ENCODE measurements at regions not wholly inside any gene's neighbourhood (a gene's known extent, or its start where the extent isn't known, plus 50 kb on each side); places are given as distances from the start of the nearest gene placed in this dataset.

GRCh38 chr1:222283147-222283768, 264.6 kb downstream of the HHIPL2 start:
- DNase-seq = no peak

GRCh38 chr1:222279591-222279990, 268.3 kb downstream of the HHIPL2 start:
- no peak for DNase-seq

DNA sequence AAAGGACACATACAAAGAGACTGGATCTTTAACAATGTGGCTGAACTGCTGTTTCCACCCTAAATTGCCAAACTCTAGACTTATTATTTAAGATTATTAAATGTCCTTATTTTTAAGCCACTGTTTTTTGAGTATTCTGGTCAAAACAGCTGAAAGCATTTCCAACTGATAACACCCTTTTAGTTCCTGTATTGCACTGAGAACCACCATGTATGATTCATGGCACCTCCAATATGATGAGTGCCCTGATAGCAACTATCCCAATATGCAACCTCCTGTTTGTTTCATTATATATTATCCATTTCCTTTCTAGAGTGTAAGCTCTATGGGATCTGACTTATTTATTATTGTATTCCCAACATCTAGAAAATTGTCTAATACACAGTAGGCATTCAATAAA, 269.4 kb downstream of the HHIPL2 start:
- DNase-seq = no peak

DNA sequence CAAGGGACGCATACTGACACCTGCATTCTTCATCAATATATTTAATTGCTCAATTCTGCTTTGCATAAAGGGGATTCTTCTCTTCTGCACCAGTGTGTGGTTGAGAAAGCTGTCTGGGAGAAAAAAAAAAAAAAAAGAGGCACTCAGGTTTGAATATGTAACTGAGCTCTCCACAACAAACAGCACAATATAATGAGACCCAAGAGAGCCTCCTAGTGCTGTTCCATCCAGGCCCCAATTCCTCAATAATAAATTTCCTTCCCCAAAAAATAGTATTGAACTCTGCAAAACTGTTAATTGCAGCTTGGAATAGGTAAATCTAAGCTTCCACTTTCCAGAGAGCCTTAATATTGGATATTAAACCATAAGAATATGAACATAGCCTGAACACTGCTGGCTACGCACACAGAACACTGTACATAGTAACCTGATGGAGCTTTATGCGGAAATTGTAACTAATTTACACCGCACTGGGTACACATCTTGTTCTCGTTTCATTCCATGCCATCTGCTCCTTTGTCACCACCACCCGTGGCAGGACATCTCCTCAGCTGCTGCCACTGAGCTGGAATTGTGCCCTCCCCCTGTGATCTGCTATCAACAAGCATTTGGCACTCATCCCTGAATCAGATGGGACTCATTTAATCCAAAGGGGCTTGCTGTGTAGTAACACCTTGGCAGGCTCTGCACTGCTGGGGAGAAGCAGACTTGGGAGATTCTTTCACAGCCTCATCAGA, 272.0 kb downstream of the HHIPL2 start:
- DNase-seq = no peak

- DNase-seq = no peak
Measured at GRCh38 chr1:222275001-222275728, 272.7 kb downstream of the HHIPL2 start.

DNA sequence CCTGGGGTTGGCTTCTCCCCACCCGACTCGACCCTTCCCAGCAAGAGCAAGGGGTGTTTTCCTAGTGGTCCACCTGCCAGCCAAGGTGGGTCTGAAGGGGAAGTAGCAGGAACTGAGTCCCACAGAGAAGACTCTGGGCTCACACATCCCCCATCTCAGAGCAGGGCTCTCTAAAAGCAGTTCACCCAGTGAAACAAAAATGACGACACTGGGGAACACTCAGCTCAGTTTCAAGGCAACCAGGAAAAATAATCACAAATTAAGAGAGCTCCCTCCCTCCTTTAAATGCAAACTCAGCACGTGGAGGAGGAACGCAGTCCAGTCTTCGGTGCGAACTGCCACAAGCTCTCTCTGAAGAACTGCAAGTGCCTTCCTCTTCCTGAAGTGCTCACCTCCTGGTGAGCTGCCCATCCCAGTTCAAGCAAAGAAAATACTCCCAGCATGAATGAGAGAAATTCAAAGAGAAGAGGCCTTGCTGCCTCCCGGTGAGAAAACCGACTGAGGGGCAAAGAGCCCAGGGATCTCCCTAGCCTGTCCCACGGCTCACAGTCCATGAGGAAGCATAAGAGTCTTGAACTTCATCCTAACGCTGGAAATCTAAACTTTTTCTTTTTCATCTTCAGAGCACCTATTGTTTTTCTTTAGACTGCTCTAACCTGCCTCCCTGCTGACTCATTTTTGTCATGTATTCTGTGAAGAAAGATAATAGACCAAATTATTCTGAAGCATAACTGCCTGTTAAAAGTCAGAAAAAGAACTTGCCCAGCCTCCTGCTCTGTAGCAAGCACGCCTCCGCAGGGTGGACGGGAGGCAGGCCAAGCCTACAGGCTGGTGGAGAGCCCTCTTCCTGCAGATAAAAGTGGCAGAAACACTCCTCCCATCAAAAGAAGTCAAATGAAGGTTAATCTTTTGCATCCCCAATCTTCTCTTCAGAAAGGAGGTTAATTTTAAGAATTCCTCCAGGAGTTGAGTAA, 281.4 kb downstream of the HHIPL2 start:
- DNase-seq = no peak

DNA sequence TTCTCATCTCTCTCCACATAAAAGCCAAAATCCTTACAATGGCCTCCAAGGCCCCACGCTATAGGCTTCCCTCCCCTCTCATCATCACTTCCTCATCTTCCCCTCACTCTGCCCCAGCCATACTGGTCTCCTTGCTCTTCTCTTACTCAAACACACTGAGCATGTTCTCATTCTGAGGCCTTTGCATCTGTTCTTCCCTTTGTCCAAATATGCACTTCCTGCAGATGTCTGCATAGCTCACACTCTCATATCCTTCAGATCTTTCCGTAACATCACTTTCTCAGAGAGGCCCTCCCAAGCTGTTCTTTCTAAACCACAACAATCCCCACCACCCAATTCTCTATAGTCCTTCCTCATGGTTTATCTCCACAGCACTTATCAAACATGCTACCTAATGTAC, 284.1 kb downstream of the HHIPL2 start:
- DNase-seq = no peak

- DNase-seq = no peak
Measured at GRCh38 chr1:222257027-222257426, 290.9 kb downstream of the HHIPL2 start.

- no peak for DNase-seq
Measured at GRCh38 chr1:222256058-222256457, 291.8 kb downstream of the HHIPL2 start.

DNA sequence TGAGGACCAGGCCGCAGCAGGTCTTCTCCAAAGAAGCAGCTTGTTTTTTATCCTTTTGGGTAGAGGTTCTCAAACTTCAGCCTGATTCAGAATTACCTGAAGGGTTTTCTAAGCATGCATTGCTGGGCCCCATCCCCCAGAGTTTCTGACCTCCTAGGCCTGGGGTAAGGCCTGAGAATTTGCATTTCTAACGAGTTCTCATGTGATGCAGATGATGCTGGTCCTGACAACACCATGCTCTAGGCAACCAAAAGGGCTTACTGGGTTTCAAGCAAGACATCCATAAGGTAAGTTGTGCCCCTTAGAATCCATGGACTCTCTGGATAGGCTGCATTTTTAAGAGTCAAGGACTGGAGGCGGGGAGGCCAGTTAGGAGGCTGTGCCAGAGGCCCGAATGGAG, 295.1 kb downstream of the HHIPL2 start:
- DNase-seq = no peak

DNA sequence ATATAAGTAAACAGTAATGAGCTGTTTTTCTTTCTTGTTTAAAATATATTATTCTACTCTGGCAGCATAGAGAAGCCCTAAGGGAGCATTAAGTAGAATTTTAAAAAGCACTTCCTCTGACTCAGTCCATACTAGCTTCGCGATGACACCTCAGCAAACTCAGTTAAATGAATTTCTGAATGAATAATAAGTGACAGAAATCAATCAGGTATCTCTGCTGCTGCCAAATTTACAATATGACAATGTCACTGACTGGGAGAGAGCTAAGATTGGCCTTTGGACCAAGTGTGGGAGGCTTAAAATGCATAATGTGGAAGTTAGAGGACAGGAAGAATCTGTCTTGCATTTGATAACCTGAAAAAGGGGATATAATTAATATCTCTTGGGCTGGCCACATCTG, 296.1 kb downstream of the HHIPL2 start:
- DNase-seq = no peak

DNA sequence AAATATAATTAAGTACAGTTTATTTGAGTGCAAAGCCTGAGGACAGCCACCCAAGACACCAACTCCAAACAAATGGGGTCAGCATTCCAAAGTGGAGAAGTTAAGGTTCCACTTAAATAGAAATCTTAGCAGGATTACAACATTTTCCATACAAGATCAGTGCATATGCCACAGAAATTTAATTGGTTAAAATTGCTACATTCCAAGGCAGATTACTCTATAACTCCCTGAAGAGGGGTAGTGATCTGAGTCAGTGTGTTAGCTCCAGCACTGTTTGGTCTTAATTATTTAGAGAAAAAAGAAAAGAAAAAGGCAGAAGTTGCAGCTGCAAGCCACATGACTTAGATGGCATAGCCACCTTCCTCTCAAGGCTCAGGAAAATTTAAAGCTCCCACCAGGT, 297.5 kb downstream of the HHIPL2 start:
- no peak for DNase-seq

- DNase-seq = no peak
Measured at GRCh38 chr1:222247811-222248310, 300.0 kb downstream of the HHIPL2 start.

- no peak for DNase-seq
Measured at GRCh38 chr1:222247081-222247480, 300.8 kb downstream of the HHIPL2 start.

GRCh38 chr1:222243902-222244301, 304.0 kb downstream of the HHIPL2 start:
- DNase-seq = no peak

- DNase-seq = no peak
Measured at GRCh38 chr1:222242492-222242891, 305.4 kb downstream of the HHIPL2 start.

DNA sequence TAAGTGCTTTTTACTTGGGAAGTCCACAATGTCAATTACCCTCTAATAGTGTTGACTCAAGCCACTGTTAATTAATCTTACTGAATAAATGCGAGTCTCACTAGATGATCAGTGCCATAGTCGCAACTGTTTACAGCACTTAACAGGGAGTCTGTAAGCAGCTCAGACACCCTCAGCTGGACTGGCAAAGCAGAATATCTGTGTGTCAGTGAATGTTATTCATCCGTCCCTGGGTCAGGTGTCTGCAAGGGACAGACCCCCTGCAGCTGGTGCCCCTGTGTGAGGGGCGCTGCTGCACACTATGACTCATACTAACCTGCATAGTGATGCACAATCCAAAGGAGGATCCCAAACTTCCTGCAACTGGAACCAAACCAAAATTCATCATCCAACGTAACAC, 306.5 kb downstream of the HHIPL2 start:
- DNase-seq = no peak

- no peak for DNase-seq
Measured at GRCh38 chr1:222240536-222241181, 307.2 kb downstream of the HHIPL2 start.

DNA sequence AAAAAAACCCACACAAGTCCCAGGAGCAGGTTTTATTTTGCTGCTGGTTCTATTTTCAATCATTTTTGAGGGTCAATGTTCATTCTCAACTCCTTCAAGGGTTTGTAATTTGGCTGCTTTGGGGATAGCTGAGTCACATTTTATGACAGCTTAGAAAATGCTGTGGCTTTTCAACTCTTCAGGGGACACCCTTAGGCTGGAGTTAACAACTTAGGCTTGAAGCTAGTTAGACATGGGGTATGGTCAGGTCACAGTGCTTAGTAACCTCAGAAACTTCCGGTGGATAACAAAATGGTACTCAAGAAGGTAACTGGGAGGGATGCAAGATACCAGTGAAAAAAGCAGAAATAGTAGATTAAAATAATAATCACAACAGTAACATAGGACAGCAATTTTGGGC, 308.8 kb downstream of the HHIPL2 start:
- DNase-seq = no peak

DNA sequence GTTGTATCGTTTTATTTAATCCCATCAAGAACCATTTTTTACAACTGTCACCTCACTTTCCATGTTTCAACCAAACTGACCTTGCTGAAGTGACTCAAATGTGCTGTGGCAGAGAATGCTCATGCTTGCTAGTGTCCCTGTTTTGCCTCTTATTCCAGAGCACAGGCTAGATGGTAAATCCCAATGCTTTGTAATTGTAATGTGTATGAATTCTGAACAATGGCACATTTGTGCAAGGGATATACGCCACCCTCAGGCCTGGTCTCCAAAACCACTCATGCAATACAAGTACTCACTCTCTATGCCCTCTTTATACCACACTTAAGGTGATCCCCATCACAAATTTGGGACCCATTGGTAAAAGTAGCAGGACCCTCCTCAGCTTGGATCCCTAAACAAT, 313.6 kb downstream of the HHIPL2 start:
- DNase-seq = no peak

DNA sequence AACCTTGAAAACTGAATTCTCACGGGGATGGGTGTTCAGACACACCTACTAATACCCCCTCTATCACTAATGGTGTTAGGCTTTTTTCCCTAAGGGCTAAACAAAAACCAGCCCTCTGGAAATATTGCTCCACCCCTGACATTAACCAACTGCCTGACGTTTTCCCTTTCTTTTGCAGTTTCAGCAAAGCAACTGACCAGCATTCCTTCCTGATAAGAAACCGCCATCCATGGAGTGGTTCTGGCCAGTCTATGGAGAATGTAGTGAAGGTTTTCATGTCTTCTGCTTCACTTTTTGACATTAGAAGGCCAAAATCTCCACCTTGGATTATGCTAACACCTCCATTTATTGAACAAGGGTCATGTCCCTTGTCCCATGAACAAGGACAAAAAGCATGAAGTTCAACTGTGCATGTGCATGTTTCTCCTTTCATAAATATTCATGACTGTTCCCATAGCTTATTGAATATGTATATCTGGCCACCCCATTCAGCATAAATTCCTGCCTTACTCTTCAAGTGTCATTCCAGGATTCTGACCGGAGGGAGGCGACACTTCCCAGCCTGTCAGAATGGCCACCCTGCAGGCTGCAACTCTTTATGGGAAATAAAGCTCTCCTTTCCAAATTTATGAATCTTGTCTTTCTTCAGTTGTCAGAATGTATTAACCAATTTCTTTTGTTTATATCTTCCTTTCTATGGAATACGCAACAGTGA, 314.3 kb downstream of the HHIPL2 start:
- DNase-seq = no peak

- no peak for DNase-seq
Measured at GRCh38 chr1:222232842-222233241, 315.1 kb downstream of the HHIPL2 start.

Measured in CD4-positive, alpha-beta T cell treated with Interleukin-17A for 1 hour (primary cell).